Spinal cord (tissue), 9 donors: ENCODE measurements at regions not wholly inside any gene's neighbourhood (a gene's known extent, or its start where the extent isn't known, plus 50 kb on each side); places are given as distances from the start of the nearest gene placed in this dataset.
"Not testable (repeated sequence)": the region's sequence is repeated elsewhere in the genome, so short reads cannot be mapped to it uniquely, and the experiment has no call there.

Source experiments
- DNase-seq, 6 donors: peaks; one replicate each; pipeline versions ENCODE4 v3.0.0 to v3.0.0-alpha.2; 2013 to 2015; ENCODE audit warnings: low spot score in 6 of 6, low read depth in 4 of 6
- H3K27ac ChIP-seq: one replicate; pipeline ENCODE4 v1.5.1; 2013; ENCODE audit warnings: low read depth, low read length, control low read depth
- H3K27me3 ChIP-seq: one replicate; pipeline ENCODE4 v1.6.1; 2013; ENCODE audit warnings: low read length; ENCODE audit not compliant: control insufficient read depth, insufficient read depth
- H3K36me3 ChIP-seq: one replicate; pipeline ENCODE4 v1.6.1; 2013; ENCODE audit warnings: low read length; ENCODE audit not compliant: control insufficient read depth, insufficient read depth
- H3K4me1 ChIP-seq: one replicate; pipeline ENCODE4 v1.6.1; 2013; ENCODE audit warnings: low read length; ENCODE audit not compliant: control insufficient read depth, insufficient read depth
- H3K4me3 ChIP-seq: one replicate; pipeline ENCODE4 v1.5.1; 2013; ENCODE audit warnings: low read depth, low read length, control low read depth
- H3K9me3 ChIP-seq: one replicate; pipeline ENCODE4 v1.6.1; 2013; ENCODE audit warnings: low read length; ENCODE audit not compliant: control insufficient read depth, insufficient read depth
- WGBS: methylation state at CpG from one replicate; pipeline ENCODE4 v1.1.5; 2013; ENCODE audit warnings: missing lambda C conversion rate; ENCODE audit not compliant: insufficient coverage; 5-methylcytosine and 5-hydroxymethylcytosine counted together
- donor health status: healthy.

DNA sequence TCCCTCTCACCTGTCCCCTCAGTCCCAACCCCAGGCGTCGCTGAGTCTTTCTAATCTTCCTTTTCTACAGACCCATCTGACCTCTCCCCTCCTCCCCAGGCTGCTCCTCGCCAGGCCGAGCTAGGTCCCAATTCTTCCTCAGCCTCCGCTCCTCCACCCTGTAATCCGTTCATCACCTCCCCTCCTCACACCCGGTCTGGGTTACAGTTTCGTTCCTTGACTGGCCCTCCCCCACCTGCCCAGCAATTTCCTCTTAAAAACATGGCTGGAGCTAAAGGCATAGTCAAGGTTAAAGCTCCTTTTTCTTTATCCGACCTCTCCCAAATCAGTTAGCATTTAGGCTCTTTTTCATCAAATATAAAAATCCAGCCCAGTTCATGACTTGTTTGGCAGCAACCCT lies 262.0 kb downstream of the SMARCA2 start:
- H3K4me3 ChIP-seq, H3K36me3 ChIP-seq, DNase-seq, H3K4me1 ChIP-seq, H3K27ac ChIP-seq, H3K9me3 ChIP-seq, H3K27me3 ChIP-seq: not testable (repeated sequence)
- 85% methylated on average over 6 of the region's 9 CpGs for WGBS

- H3K36me3 ChIP-seq, H3K4me3 ChIP-seq, H3K4me1 ChIP-seq, DNase-seq, H3K27me3 ChIP-seq, H3K27ac ChIP-seq, H3K9me3 ChIP-seq: not testable (repeated sequence)
- WGBS: 94% methylated on average over 10 of the region's 12 CpGs
Observed at GRCh38 chr9:2277644-2278043, 262.5 kb downstream of the SMARCA2 start.

GRCh38 chr9:2279138-2279537 lies 264.0 kb downstream of the SMARCA2 start:
- not testable (repeated sequence) for H3K27ac ChIP-seq, H3K9me3 ChIP-seq, H3K27me3 ChIP-seq, DNase-seq, H3K4me3 ChIP-seq, H3K4me1 ChIP-seq, H3K36me3 ChIP-seq
- WGBS: 86% methylated on average over 8 of the region's 8 CpGs

- 48% methylated on average over 7 of the region's 13 CpGs for WGBS
- no peaks in the 10 kb centered on the region for H3K27me3 ChIP-seq
- H3K27ac ChIP-seq: no peak overlapping the region
- no peaks in the 10 kb centered on the region for H3K4me1 ChIP-seq
- no peaks in the 10 kb centered on the region for H3K9me3 ChIP-seq
- H3K4me3 ChIP-seq: no peak overlapping the region
- DNase-seq: no peak
- H3K36me3 ChIP-seq: no peaks in the 10 kb centered on the region
Observed at GRCh38 chr9:2281031-2281802, 266.1 kb downstream of the SMARCA2 start.

GRCh38 chr9:2281803-2282185 lies 266.6 kb downstream of the SMARCA2 start:
- no peaks in the 10 kb centered on the region for H3K9me3 ChIP-seq
- H3K36me3 ChIP-seq: no peaks in the 10 kb centered on the region
- no peak for DNase-seq
- no CpG with 5 or more reads among the region's 2 CpGs for WGBS
- no peaks in the 10 kb centered on the region for H3K27me3 ChIP-seq
- no peak overlapping the region for H3K4me3 ChIP-seq
- no peaks in the 10 kb centered on the region for H3K4me1 ChIP-seq
- H3K27ac ChIP-seq: no peak overlapping the region

GRCh38 chr9:2284770-2285169 lies 269.6 kb downstream of the SMARCA2 start:
- 100% methylated on average over 1 of the region's 1 CpG for WGBS
- Histone ChIP-seq H3K36me3 (no peaks in the 10 kb centered on the region), H3K27me3 (no peaks in the 10 kb centered on the region), H3K27ac (no peak overlapping the region), H3K4me1 (peaks cover 5% of the 10 kb centered on the region), H3K9me3 (no peaks in the 10 kb centered on the region), H3K4me3 (no peak overlapping the region)
- DNase-seq: no peak

GRCh38 chr9:2285416-2286332 lies 270.5 kb downstream of the SMARCA2 start:
- WGBS: no CpG with 5 or more reads among the region's 10 CpGs
- peaks cover 5% of the 10 kb centered on the region for H3K4me1 ChIP-seq
- H3K27me3 ChIP-seq: no peaks in the 10 kb centered on the region
- H3K27ac ChIP-seq: no peak overlapping the region
- H3K4me3 ChIP-seq: no peak overlapping the region
- no peaks in the 10 kb centered on the region for H3K9me3 ChIP-seq
- no peaks in the 10 kb centered on the region for H3K36me3 ChIP-seq
- no peak for DNase-seq

GRCh38 chr9:2286333-2286705 lies 271.2 kb downstream of the SMARCA2 start:
- Histone ChIP-seq H3K4me3 (no peak overlapping the region), H3K4me1 (peaks cover 5% of the 10 kb centered on the region), H3K9me3 (no peaks in the 10 kb centered on the region), H3K36me3 (no peaks in the 10 kb centered on the region), H3K27ac (no peak overlapping the region), H3K27me3 (no peaks in the 10 kb centered on the region)
- no peak for DNase-seq
- no CpG with 5 or more reads among the region's 1 CpG for WGBS

DNA sequence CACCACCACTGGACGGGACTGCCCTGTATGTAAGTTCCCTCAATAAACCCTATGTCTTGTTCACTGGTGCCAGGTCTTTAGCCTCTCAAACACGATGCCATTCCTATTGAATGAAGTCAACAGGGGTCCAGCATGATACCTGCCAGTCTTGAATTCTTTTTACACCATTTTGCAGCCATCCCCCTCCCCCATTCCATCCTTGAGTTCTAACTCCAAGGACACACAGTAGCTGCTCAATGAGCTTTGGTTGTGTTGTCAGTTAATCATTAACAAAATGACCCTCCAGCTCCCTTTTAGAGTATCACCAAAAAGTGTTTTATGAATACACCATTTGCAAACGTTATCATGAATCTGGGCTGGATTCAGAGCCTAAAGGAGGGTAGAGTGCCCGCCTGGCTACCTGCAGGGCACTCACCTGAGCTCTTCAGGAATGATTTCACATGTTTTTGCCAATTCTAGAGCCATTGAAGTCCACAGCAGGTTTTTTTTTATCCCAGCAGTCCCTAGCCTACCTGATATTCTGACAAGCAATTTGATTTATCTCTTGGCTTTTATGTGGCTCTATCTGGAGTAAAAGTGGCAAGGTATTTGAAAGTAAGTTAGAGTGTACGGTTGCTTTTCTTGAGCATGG lies 271.8 kb downstream of the SMARCA2 start:
- no peak overlapping the region for H3K4me3 ChIP-seq
- DNase-seq: no peak
- H3K4me1 ChIP-seq: peaks cover 6% of the 10 kb centered on the region
- no peaks in the 10 kb centered on the region for H3K9me3 ChIP-seq
- H3K27me3 ChIP-seq: no peaks in the 10 kb centered on the region
- no peak overlapping the region for H3K27ac ChIP-seq
- 82% methylated on average over 5 of the region's 5 CpGs for WGBS
- H3K36me3 ChIP-seq: no peaks in the 10 kb centered on the region
